Motor neuron (in vitro differentiated cells): ENCODE measurements at regions not wholly inside any gene's neighbourhood (a gene's known extent, or its start where the extent isn't known, plus 50 kb on each side); places are given as distances from the start of the nearest gene placed in this dataset.
A peak's percentile ranks its signal among the peaks of the same experiment; 100 is the strongest.
"Not testable (repeated sequence)": the region's sequence is repeated elsewhere in the genome, so short reads cannot be mapped to it uniquely, and the experiment has no call there.

Source experiments
- ATAC-seq, 8 experiments: fragments of 200-7000 bp; cut with Tn5 transposase; replicated peaks in 6 of 8; 2 replicates each; pipeline ENCODE4 v1.8.0; 2021; ENCODE audit warnings: mild to moderate bottlenecking in 8 of 8, moderate library complexity in 8 of 8
- H3K27ac ChIP-seq, 2 donors: fragments of 250-450 bp; sonication (Bioruptor Pico); 2 replicates each; pipeline ENCODE4 v1.9.0; 2021; ENCODE audit warnings: antibody characterized with exemption in 2 of 2, mild to moderate bottlenecking in 2 of 2, moderate library complexity in 1 of 2
- H3K4me1 ChIP-seq, 2 donors: fragments of 250-450 bp; sonication (Bioruptor Pico); replicated peaks in 1 of 2; 2 replicates each; pipeline ENCODE4 v1.6.1; 2021; ENCODE audit warnings: antibody characterized with exemption in 2 of 2, mild to moderate bottlenecking in 2 of 2, moderate library complexity in 1 of 2
- H3K4me3 ChIP-seq, 5 donors: fragments of 250-450 bp; sonication (Bioruptor Pico); 2 replicates each; pipeline ENCODE4 v1.9.0; 2021; ENCODE audit warnings: antibody characterized with exemption in 5 of 5, mild to moderate bottlenecking in 5 of 5, moderate library complexity in 4 of 5
- WGBS, 10 experiments: fragments of 450-650 bp; shearing (Covaris generic); methylation state at CpG; one replicate each; pipeline ENCODE4 v1.0.0; 2022; 5-methylcytosine and 5-hydroxymethylcytosine counted together
- in situ Hi-C, 9 experiments: fragments of 400-800 bp; cut with MboI; loops; one replicate each; pipeline ENCODE4 v1.15.0; 2021; ENCODE audit warnings: low sequenced_read_pairs in 9 of 9, low pct_unique_long_range_greater_than_20kb in 2 of 9; ENCODE audit not compliant: unreplicated experiment in 9 of 9

DNA sequence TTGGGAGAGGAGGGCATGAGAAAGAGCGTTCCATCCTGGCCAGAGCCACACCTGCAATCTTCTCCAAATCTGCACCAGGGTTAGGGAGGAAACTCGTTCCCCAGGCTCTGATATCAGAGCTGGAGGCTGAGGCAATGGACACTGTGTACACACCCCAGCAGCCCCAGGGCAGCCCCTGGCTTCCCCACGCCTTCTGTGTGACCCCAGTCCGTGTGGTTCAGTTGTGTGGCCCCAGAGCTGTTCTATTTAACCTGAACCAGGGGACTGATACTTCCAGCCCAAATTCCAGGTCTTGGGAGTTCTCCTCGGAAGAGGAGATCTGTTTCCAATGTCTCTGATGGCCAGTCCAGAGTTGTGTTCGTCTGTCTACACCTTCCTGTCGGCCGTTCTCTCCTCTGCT lies 242.6 kb upstream of the EXOC2 start:
- in situ Hi-C loops = no loop called here
- no peak overlapping the region for H3K27ac ChIP-seq
- H3K4me3 ChIP-seq = no peak overlapping the region
- no peak for ATAC-seq
- no peaks in the 10 kb centered on the region for H3K4me1 ChIP-seq
- WGBS, 10 experiments = 0 to 50% (median 40%) methylated on average over 1 to 3 of the region's 8 CpGs; no CpG with 5 or more reads in 6 of the 10 experiments

DNA sequence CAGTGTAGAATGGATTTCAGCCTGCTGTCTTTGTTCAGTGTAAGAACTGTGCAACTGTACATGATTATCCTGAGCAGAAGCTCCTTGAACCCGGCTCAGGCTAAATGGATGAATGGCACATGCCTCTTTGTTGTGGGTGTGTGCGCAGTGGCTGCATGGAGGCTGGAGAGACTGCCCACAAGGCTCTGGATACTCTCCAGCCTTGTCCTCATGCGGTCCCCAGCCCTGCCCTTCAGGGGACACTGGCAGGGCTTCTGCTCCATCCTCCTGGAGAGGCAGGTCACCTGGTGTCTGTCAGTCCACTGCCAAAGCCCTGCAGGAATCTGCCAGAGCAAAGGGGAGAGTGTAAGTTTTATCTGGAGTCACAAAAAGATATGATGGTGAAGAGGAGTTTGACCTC lies 241.7 kb upstream of the EXOC2 start:
- WGBS, 10 experiments = 29 to 100% (median 66%) methylated on average over 1 to 2 of the region's 3 CpGs; no CpG with 5 or more reads in 4 of the 10 experiments
- ATAC-seq = no peak
- in situ Hi-C loops = no loop called here

DNA sequence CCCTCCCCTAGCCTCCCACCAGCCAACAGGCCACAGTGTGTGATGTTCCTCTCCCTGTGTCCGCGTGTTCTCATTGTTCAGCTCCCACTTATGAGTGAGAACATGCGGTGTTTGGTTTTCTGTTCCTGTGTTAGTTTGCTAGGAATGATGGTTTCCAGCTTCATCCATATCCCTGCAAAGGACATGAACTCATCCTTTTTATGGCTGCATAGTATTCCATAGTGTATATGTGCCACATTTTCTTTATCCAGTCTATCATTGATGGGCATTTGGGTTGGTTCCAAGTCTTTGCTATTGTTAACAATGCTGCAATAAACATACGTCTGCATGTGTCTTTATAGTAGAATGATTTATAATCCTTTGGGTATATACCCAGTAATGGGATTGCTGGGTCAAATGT lies 239.0 kb upstream of the EXOC2 start:
- H3K4me3 ChIP-seq, ATAC-seq, in situ Hi-C loops, H3K4me1 ChIP-seq, H3K27ac ChIP-seq: not testable (repeated sequence)
- 81 to 97% (median 90%) methylated on average over 2 to 3 of the region's 4 CpGs; no CpG with 5 or more reads in 7 of the 10 experiments for WGBS, 10 experiments

More for the DNA sequence above, 241.7 kb upstream of the EXOC2 start:
- Histone ChIP-seq H3K4me3 (no peak overlapping the region), H3K27ac (no peak overlapping the region), H3K4me1 (no peaks in the 10 kb centered on the region)

DNA sequence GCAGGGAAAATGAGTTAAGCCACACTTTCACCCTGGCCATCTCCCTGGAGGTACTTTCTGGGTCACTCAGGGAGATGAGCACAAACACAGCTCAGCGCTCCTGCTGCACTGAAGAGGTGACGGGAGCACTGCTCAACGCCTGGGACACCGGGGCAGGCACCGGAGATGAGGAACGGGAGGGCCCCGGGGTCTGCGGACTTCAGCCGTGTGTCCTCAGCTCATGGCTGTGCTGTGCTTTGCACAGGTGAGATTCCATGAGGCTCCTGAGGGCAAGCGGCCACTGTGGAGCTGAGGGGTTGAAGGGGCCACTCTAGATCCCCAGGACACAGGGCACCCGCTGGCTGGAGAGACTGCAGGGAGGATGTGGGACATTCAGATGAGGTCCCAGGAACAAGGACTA lies 234.2 kb upstream of the EXOC2 start:
- ATAC-seq = no peak
- in situ Hi-C loops = no loop called here
- Histone ChIP-seq H3K27ac (no peak overlapping the region), H3K4me3 (no peak overlapping the region), H3K4me1 (no peaks in the 10 kb centered on the region)
- 80 to 100% (median 83%) methylated on average over 1 to 3 of the region's 11 CpGs; no CpG with 5 or more reads in 5 of the 10 experiments for WGBS, 10 experiments

DNA sequence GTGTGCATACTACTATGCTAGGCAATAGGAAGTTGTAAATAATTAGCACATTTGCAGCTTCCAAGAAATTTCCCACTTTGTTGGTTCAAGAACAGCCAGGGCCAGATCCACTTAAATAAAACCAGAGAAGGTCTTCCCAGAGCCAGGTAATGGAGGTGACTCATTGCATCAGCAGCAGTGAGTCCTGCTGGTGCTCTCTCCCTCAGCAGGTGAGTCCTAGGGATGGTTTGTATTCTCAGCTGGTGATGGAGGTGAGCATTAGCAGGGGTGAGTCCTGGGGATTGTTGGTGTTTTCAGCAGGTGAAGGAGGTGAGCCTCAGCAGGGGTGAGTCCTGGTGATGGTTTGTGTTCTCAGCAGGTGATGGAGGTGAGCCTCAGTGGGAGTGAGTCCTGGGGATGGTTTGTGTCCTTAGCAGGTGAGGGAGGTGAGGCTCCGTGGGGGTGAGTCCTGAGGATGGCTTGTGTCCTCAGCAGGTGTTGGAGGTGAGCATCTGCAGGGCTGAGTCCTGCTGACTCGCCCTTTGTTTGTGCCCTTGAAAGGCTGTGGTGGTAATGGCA lies 232.8 kb upstream of the EXOC2 start:
- WGBS, 10 experiments = 10 to 72% methylated on average over 2 of the region's 2 CpGs; no CpG with 5 or more reads in 8 of the 10 experiments
- in situ Hi-C loops = no loop called here
- ATAC-seq = no peak
- H3K27ac ChIP-seq = no peak overlapping the region
- no peaks in the 10 kb centered on the region for H3K4me1 ChIP-seq
- no peak overlapping the region for H3K4me3 ChIP-seq

DNA sequence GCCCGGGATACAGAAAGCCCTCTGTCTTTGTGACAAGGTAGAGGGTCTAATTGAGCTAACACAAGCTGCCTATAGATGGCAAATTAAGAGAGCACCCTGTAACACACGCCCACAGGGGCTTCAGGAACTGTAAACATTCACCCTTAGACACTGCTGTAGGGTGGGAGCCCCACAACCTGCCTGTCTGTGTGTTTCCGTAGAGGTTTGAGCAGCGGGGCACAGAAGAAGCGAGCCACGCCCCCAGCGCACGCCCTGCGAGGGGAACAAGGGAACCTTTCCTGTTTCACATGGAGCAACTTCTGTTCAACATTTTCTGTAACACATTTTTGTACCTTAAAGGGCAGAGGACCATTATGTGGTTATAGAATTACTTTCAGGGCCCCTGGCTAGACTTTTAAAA lies 231.7 kb upstream of the EXOC2 start:
- H3K4me1 ChIP-seq = no peaks in the 10 kb centered on the region
- in situ Hi-C loops = no loop called here
- H3K27ac ChIP-seq = no peak overlapping the region
- H3K4me3 ChIP-seq = no peak overlapping the region
- ATAC-seq = no peak
- WGBS, 10 experiments = 40 to 100% (median 61%) methylated on average over 2 to 7 of the region's 9 CpGs; no CpG with 5 or more reads in 5 of the 10 experiments

DNA sequence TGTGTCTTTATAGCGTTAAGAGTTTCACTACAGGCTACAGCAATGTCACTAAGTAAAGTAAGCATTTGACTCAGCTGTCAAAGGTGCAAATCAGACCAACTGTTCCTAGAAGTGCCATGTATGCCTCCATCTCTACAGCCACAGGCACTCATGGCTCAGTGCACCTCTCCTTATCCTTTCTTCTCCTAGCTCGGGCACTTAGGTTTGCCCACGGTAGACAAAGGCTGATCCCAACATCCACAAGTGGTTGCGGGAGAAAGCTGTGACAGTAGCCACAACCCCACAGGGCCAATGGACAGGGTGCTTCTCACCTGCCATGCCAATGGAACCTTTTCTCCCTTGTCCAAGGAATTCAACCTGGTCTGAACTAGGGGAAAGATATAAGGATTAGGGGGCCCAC lies 228.5 kb upstream of the EXOC2 start:
- 60 to 90% (median 82%) methylated on average over 1 to 2 of the region's 4 CpGs; no CpG with 5 or more reads in 4 of the 10 experiments for WGBS, 10 experiments
- in situ Hi-C loops = no loop called here
- Histone ChIP-seq H3K4me1 (no peaks in the 10 kb centered on the region), H3K4me3 (no peak overlapping the region), H3K27ac (no peak overlapping the region)
- no peak for ATAC-seq

DNA sequence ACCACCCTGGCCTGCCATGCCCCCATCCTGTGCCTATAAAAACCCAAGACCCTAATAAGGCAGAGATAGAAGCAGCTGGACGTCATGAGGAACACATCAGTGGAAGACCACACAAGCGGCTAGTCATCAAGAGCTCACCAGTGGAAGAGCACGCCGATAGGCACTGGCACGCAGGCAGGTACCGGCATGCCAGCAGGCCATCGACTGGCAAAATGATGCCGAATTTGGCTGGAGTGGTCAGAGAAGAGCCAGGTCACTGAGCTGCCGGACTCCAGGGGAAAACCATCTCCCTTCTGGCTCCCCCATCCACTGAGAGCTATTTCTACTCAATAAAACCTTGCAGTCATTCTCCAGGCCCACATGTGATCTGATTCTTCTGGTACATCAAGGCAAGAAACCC lies 227.6 kb upstream of the EXOC2 start:
- WGBS, 10 experiments = 30 to 85% (median 75%) methylated on average over 1 to 8 of the region's 9 CpGs; no CpG with 5 or more reads in 3 of the 10 experiments
- no peak overlapping the region for H3K27ac ChIP-seq
- no peaks in the 10 kb centered on the region for H3K4me1 ChIP-seq
- no peak overlapping the region for H3K4me3 ChIP-seq
- in situ Hi-C loops = no loop called here
- no peak for ATAC-seq

DNA sequence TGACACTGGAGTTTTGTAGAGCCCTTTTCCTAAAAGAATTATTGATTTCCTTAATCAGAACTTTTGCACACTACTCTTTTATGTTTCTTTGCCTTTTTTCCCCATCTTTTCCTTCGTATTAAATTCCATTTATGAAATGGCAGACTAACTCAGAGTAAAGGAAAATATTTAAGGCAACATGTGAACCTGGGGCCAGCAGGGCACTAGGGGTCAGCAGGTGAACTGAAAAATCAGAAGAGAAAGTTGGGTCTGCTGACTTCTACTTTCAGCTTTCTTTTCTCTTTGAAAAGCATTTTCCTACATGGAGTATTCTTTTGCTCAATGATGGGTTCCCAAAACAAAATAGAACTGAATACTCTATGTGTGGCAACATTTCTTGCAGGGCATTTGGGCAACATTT lies 226.6 kb upstream of the EXOC2 start:
- in situ Hi-C loops = no loop called here
- Histone ChIP-seq H3K27ac (no peak overlapping the region), H3K4me1 (no peaks in the 10 kb centered on the region), H3K4me3 (no peak overlapping the region)
- 10 to 89% (median 55%) methylated on average over 1 of the region's 1 CpG for WGBS, 10 experiments
- ATAC-seq = no peak

DNA sequence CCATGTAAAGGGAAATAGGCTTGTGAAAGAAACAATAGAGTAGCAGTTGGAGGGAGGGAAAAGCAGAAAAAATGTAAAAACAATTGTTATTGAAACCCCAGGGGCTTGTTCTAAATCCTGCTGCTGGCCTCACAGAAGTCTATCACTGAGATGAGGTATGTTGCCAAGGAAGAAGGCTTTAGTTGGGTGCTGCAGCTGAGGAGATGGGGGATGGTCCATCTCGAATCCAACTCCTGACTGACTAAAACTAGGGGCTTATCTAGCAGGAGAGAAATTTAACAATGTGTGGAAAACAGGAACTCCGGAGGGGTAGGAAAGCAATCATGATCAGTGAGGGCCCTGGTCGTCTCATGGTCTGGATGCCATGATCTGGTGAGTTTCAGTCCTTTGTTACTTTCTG lies 225.0 kb upstream of the EXOC2 start:
- no peak overlapping the region for H3K4me3 ChIP-seq
- in situ Hi-C loops = no loop called here
- WGBS, 10 experiments = 0 to 70% (median 54%) methylated on average over 1 to 3 of the region's 3 CpGs; no CpG with 5 or more reads in 4 of the 10 experiments
- H3K4me1 ChIP-seq = no peaks in the 10 kb centered on the region
- H3K27ac ChIP-seq = no peak overlapping the region
- ATAC-seq = no peak

DNA sequence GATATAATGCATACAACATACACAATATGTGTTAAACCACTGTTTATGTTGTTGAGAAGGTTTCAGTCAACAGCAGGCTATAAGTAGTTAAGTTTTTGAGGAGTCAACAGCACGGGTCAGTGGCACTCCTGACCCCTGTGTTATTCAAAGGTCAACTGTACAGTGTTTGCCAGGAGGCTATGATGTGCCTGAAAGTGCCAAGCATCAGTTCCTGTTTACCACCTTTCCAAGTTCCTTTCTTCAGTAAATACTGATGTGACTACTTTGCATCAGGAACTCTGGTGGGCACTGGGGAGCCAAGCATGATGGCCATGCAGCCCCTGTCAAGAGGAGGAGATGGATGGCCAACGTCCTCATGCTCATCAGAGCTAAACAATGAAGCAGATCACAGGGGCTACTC lies 224.4 kb upstream of the EXOC2 start:
- Histone ChIP-seq H3K4me1 (no peaks in the 10 kb centered on the region), H3K4me3 (no peak overlapping the region), H3K27ac (no peak overlapping the region)
- in situ Hi-C loops = no loop called here
- no peak for ATAC-seq
- 0 to 46% (median 37%) methylated on average over 1 to 2 of the region's 2 CpGs; no CpG with 5 or more reads in 4 of the 10 experiments for WGBS, 10 experiments

DNA sequence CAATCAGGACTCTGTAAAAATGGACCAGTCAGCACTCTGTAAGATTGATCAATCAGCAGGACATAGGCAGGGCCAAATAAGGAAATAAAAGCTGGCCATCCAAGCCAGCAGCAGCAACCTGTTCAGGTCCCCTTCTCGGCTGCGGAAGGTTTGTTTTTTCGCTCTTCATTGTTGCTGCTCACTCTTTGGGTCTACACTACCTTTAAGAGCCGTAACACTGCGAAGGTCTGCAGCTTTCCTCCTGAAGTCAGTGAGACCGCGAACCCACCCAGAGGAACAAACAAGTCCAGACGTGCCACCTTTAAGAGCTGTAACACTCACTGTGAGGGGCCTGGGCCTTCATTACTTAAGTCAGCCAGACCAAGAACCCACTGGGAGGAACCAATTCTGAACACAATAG lies 223.2 kb upstream of the EXOC2 start:
- in situ Hi-C loops = no loop called here

DNA sequence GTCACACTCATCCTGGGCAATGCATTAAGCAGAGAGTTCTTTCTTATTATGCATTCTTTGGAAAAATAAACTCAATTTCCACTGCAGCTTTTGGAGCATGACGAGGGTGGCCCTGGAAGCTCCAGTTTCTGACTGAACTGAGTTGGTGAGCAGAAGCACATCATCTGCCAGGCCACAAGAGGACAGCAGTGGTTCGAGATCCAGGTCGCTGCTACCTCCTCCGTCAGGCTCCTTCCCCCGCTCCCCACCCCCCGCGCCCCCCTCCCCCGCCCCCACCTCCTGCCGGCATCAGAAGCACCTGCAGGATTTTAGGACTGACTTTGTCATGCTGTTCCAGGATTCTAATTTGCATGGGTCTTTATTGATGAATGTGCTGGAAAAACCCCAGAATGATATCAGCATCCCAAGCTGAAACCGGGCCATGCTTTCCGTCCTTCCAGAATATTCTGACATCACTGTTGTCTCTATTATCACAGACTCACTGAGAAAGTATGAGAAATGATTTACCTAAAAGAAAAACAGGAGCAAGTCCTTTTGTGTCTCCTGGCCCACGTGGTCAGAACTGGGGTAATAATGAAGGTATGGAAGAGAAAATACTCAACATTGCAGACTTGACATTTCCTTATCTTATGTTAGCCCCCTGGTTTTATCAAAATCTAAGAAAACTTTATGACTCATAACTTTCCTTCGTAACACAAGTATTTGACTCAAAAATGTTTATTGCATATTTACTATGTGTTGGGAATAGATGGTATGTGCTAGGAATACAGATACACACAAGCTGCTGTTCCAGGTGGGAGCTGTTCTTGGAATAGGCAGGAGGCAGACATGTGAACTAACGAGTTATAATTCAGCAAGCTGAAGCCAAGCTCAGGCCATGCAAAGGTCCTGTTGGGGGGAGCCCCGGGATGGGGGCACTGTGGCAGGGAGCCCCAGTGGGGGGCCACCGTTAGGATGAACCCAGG lies 220.2 kb upstream of the EXOC2 start:
- Histone ChIP-seq H3K27ac (no peak overlapping the region), H3K4me1 (no peaks in the 10 kb centered on the region), H3K4me3 (no peak overlapping the region)
- 13 to 48% (median 20%) methylated on average over 1 to 5 of the region's 16 CpGs for WGBS, 10 experiments
- peak in 2 of 8 experiments; percentile 28 to 79 for ATAC-seq
- in situ Hi-C loops = no loop called here

More for the DNA sequence above, 223.2 kb upstream of the EXOC2 start:
- no peak overlapping the region for H3K27ac ChIP-seq
- H3K4me1 ChIP-seq = no peaks in the 10 kb centered on the region
- ATAC-seq = no peak
- H3K4me3 ChIP-seq = no peak overlapping the region
- 65 to 96% (median 86%) methylated on average over 2 to 7 of the region's 8 CpGs; no CpG with 5 or more reads in 2 of the 10 experiments for WGBS, 10 experiments
